ENCODE measurements at regions not wholly inside any gene's neighbourhood (a gene's known extent, or its start where the extent isn't known, plus 50 kb on each side); places are given as distances from the start of the nearest gene placed in this dataset.

DNA sequence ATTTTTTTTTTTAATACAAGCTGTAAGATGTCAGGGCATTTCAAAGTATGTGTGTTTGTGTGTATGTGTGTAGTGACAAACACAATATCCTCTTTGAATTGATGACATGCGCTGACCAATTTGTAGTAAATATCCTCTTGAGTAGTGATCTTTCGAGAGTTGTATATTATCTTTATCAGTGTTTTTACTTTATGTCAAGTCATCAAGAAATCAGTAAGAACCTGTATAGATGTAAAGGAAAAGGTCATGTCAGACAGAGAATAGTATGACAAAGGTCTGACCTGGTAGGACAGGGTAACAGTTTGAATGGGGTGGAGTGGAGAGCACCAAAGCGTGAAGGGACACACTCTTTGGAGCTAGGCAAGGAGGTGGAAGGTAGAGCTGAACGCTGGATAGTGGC, 1931.4 kb upstream of the CELF4 start:
- TF ChIP-seq CTCF (IDR thresholded peaks at IDR 0.05) (no peak), POLR2A (IDR thresholded peaks at IDR 0.05) (no peak)

All from ovary (tissue), 3 donors.